C4-2B (cell line): ENCODE measurements at regions not wholly inside any gene's neighbourhood (a gene's known extent, or its start where the extent isn't known, plus 50 kb on each side); places are given as distances from the start of the nearest gene placed in this dataset.

Source experiments
- H3K27ac ChIP-seq: fragments of 450-650 bp; 2 replicates; pipeline ENCODE4 v1.5.1; 2017
- ZFX ChIP-seq: fragments of 450-650 bp; IDR thresholded peaks from 2 replicates; pipeline ENCODE4 v1.6.1; 2017
- TF ChIP-seq, protein P1 (sequence below): fragments of 450-650 bp; conservative IDR thresholded peaks from 2 replicates; pipeline ENCODE4 v1.5.1; 2017; ENCODE audit warnings: mild to moderate bottlenecking

GRCh38 chr12:105937009-105937408, 201.7 kb downstream of the NUAK1 start:
- no peak for TF ChIP-seq ZFX
- TF ChIP-seq, protein P1, sequence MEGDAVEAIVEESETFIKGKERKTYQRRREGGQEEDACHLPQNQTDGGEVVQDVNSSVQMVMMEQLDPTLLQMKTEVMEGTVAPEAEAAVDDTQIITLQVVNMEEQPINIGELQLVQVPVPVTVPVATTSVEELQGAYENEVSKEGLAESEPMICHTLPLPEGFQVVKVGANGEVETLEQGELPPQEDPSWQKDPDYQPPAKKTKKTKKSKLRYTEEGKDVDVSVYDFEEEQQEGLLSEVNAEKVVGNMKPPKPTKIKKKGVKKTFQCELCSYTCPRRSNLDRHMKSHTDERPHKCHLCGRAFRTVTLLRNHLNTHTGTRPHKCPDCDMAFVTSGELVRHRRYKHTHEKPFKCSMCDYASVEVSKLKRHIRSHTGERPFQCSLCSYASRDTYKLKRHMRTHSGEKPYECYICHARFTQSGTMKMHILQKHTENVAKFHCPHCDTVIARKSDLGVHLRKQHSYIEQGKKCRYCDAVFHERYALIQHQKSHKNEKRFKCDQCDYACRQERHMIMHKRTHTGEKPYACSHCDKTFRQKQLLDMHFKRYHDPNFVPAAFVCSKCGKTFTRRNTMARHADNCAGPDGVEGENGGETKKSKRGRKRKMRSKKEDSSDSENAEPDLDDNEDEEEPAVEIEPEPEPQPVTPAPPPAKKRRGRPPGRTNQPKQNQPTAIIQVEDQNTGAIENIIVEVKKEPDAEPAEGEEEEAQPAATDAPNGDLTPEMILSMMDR, result no peak
- no peak overlapping the region for H3K27ac ChIP-seq

DNA sequence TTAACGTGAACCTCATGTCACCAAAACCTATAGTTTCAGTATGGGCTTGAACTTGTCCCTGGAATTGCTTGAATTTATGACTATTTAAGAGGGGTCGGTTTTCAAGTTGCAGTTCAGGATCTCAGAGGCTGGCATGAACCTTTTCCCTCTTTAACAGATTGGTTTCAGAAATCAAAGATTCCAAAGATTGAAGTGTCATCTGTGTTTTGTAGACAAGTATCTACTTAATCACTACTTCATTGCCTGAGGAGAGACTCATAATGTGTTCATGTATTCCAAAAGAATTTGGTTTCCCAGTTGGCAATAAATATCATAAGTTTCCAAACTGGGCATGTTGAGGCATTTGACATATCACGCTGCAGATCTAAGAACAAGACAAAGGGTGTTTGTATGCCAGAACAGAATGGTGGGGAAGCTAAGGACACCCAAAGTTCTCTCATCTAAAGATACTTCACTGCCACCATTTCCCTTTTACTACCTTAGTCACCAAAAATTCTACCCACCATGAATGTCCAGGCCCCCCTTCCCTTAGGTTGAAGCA, 199.5 kb downstream of the NUAK1 start:
- no peak overlapping the region for H3K27ac ChIP-seq
- TF ChIP-seq ZFX, result no peak
- TF ChIP-seq, protein P1, result no peak

- no peak overlapping the region for H3K27ac ChIP-seq
- TF ChIP-seq, protein P1, result no peak
Measured at GRCh38 chr12:105942281-105942680, 196.5 kb downstream of the NUAK1 start.

DNA sequence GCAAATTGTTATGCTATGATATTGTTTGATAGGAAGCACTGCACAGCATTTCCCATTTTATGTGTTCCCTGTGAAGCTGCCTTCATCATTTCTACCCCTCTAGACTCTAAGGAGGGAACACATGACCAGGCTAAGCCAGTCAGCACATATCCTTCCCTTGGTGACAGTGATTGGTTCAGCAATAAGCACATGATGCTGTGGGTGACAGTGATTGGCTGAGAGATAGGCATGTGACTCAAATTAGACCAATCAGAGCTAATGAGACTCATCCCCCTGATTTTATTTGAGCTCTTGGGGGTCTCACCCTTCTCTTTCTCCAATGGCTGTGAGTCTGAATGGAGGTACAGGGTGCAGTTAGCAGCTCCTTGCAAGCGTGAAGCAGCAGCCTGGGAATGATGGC, 195.2 kb downstream of the NUAK1 start:
- no peak overlapping the region for H3K27ac ChIP-seq
- TF ChIP-seq, protein P1, result no peak
- TF ChIP-seq ZFX, result no peak

GRCh38 chr12:105944628-105945027, 194.1 kb downstream of the NUAK1 start:
- TF ChIP-seq, protein P1, result no peak
- no peak for TF ChIP-seq ZFX

DNA sequence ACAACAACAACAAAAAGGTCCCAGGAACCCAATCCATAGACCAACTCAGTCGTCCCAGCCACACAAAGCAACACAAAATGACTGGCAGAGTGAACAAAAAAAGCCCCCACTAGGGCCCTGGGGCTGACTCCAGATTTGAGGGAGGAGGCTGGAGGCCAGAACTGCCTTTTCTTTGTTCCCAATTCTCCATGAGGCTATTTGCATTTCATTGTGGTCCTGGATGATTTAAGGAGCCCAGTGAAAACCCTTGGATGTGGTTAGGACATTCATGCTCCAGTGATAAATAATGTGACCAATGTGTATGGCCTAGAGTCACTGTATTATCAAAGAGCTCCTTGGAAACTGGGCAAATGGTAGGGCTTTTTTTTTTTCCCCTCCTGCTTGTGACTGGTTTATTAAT, 192.9 kb downstream of the NUAK1 start:
- TF ChIP-seq, protein P1, result no peak
- no peak for TF ChIP-seq ZFX
- no peak overlapping the region for H3K27ac ChIP-seq

More at GRCh38 chr12:105944628-105945027, 194.1 kb downstream of the NUAK1 start:
- H3K27ac ChIP-seq, result no peak overlapping the region

- no peak for TF ChIP-seq ZFX
- TF ChIP-seq, protein P1, result no peak
- H3K27ac ChIP-seq, result no peak overlapping the region
Measured at GRCh38 chr12:105946493-105946901, 192.3 kb downstream of the NUAK1 start.
